SU-DHL-6 (cell line): ENCODE measurements at regions not wholly inside any gene's neighbourhood (a gene's known extent, or its start where the extent isn't known, plus 50 kb on each side); places are given as distances from the start of the nearest gene placed in this dataset.

ENCODE experiments used
- CTCF ChIP-seq: fragments of 200-600 bp; sonication (generic); IDR thresholded peaks from one replicate; pipeline ENCODE4 v1.5.1; 2017; ENCODE audit warnings: antibody characterized with exemption, mild to moderate bottlenecking, low read length, moderate library complexity; ENCODE audit not compliant: insufficient read depth, poor library complexity, severe bottlenecking
- EZH2phosphoT487 ChIP-seq: fragments of 200-600 bp; sonication (generic), shearing (Covaris generic); conservative IDR thresholded peaks from 2 replicates; pipeline ENCODE4 v1.6.1; 2018; ENCODE audit warnings: mild to moderate bottlenecking, antibody characterized with exemption, low read length, moderate library complexity, mixed read lengths

GRCh38 chr1:187959062-187959461 is 1130.3 kb downstream of the PLA2G4A start:
- TF ChIP-seq CTCF, result no peak
- no peak for TF ChIP-seq EZH2phosphoT487
